DMS53 treated with DMSO at 0.1 percent for 48 hours (cell line): ENCODE measurements at regions not wholly inside any gene's neighbourhood (a gene's known extent, or its start where the extent isn't known, plus 50 kb on each side); places are given as distances from the start of the nearest gene placed in this dataset.
A peak's percentile ranks its signal among the peaks of the same experiment; 100 is the strongest.

Experiments
- DNase-seq: peaks from one replicate; lab custom pipeline; 2025; ENCODE audit not compliant: unreplicated experiment; lab: John Stamatoyannopoulos, UW

DNA sequence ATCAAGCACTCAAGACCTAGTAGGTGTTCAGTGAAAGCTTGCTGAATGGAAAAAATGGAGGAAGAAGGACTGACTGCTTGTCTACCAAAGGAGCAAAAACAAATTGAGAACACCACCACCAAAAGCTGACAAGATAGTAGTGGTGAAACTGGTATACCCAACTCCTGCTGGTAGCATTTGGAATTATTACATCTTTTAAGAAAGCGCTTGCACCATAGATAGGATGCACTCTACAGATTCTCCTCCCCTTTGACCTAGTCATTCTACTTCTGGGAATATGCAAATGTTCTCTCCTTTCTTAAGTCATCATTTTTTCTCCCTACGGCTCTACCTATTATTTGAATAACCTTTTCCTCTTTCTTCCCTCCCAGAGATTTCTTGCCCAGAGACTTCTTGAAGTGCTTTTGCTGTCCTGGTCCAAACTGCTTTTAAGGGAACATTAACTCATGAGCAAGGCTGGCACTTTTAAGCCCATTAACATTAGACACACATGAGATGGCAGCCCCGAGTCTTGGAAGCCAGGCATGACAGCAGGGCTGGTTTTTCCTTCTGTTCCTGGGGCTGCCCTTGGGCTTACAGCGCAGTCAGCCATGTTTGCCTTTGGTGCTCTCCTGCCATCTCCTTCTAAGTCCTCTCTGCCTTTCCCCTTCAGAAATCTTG is 75.0 kb upstream of the TLE3 start:
- DNase-seq, result no peak

DNA sequence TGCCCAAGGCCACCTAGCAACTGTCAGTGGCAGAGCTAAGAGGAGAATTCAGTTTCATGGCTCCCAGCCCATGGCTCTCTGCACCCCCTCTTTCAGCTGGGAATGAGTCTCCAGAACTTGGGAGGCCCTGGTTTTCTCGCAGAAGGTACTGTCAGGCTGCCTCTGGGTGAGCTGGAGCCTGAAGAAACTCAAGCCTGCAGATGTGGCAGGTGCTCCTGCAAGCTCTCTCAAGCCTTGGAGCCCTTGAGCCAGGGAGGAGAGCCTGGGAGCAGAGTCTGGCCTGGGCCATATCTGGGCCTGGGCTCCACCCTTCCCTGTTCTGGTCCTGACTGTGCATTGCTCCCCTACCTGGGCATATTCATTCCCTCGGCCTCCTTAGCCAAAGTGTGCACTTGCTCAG is 74.4 kb upstream of the TLE3 start:
- DNase-seq, result no peak

GRCh38 chr15:70171256-70171886 is 73.7 kb upstream of the TLE3 start:
- DNase-seq, result no peak

GRCh38 chr15:70170096-70170699 is 72.5 kb upstream of the TLE3 start:
- DNase-seq, result no peak

- no peak for DNase-seq
Measured at GRCh38 chr15:70169147-70169546, 71.4 kb upstream of the TLE3 start.

DNA sequence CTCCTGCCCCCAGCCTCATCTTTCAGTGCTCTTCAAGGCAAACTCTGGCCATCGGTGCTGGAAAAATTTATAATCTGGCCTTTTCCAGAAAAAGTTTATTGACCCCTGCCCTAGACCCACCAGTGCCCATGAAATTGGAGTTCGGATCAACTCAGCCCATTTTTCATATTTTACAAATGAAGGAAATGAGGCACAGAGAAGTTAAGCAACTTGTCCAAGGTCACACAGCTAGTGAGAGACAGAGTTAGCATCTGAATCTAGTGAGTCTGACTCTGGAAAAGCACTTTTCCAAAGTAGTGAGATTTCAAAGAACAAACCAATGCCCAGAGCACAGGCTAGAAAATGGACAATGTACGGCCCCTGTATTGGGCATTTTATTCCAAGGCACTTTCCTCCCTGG is 69.4 kb upstream of the TLE3 start:
- no peak for DNase-seq

GRCh38 chr15:70166506-70167087 is 68.9 kb upstream of the TLE3 start:
- no peak for DNase-seq

DNA sequence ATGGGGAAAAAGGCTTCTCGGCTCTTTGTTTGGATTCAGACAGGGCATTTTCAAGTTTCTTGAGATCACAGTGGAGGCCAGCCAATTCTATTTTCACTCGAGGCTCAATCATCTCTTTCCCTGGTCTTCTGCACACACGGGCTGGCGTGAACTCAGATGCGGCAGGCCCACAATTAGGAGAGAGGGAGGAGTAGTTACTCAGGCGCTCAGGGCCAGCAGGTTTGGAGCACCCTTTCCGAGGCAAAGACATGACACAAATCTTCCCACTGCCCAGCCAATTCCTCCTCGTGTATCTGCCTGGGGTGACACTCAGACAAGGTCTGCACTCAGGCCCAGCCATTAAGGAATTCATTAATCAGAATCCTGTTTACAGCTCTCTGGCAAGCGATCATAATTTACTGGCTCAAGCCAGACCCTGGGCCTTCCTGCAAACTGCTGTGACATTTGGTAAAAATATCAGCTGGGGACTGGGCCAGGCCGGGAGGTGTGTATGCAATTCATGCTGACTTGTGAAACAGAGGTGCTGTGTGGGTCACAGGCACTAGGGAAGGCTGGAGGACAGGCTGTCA is 68.1 kb upstream of the TLE3 start:
- DNase-seq, result no peak

GRCh38 chr15:70164910-70165715 is 67.4 kb upstream of the TLE3 start:
- no peak for DNase-seq

GRCh38 chr15:70164156-70164900 is 66.6 kb upstream of the TLE3 start:
- DNase-seq, result no peak

DNA sequence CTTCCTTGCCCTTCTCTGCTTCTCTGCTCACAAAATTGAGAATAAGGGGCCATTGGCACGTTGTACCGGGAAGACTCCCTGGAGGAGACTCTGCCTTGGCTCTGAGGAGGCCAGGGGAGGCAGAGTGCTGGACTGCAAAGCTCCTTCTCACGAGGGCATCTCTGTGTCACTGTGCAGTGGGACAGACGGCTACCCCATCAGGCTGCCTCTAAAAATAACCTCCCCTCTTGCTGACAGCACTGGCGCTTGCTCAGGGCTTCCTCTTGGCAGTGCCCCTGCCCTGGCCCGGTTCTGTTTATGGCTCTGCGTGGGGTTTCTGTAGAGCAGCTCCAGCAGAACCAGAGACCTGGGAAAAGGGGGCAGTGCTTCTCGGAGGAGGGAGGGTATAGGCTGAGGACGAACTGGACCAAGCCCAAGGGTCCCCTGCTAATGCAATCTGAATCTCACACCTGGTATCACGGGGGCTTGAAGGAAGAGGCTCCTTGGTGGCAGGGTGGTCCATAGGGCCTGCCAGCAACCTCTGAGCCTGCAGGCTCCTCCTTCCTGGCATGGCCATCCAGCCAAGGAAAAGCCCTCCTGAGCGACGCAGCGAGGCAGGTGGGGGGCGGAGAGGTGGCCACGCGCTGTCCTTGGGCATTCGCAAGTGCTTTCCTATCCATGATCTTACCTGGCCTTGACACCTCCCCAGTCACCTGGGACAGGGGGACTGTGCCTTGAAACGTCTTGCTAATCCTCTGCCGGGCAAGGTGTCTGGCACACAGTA is 63.3 kb upstream of the TLE3 start:
- DNase-seq, result no peak

GRCh38 chr15:70160267-70160666 is 62.5 kb upstream of the TLE3 start:
- no peak for DNase-seq

- DNase-seq, result peak; percentile 12
Measured at GRCh38 chr15:70159713-70160009, 61.9 kb upstream of the TLE3 start.

- DNase-seq, result no peak
Measured at GRCh38 chr15:70159001-70159712, 61.4 kb upstream of the TLE3 start.

DNA sequence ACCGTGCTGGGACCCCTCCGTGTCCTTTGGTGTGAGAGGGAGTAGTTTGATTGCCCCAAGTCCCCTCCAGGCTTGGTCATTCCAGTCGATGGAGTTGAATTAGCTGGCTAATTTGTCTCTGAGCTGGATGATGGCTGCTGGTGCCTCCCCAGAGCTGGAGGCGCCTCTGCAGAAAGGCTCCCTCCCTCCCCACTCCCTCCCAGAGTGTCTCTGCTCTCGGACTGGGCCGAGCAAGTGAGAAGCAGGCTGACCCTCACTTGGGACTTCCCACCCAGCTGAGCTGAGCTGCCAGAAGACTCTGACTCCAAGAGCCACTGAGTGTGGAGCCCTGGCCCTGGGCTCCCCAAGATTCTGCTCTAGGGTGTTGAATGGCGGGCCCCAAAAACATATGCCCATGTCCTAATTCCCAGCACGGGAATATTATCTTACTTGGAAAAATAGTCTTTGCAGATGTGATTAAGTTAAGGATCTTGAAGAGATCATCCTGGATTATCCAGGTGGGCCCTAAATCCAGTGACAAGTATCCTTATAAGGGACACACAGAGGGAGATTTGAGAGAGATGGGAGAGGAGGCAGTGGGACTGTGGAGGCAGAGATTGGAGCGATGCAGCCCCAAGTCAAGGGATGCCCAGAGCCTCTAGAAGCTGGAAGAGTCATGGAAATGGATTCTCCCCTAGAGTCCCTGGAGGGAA is 60.7 kb upstream of the TLE3 start:
- DNase-seq, result no peak

- DNase-seq, result no peak
Measured at GRCh38 chr15:70156671-70157271, 59.1 kb upstream of the TLE3 start.

- no peak for DNase-seq
Measured at GRCh38 chr15:70154718-70155347, 57.1 kb upstream of the TLE3 start.
